Loucy (cell line): ENCODE measurements at regions not wholly inside any gene's neighbourhood (a gene's known extent, or its start where the extent isn't known, plus 50 kb on each side); places are given as distances from the start of the nearest gene placed in this dataset.

Experiments
- H2AFZ ChIP-seq: fragments of 200-600 bp; sonication (generic); 2 replicates; pipeline ENCODE4 v1.6.0; 2016; ENCODE audit warnings: antibody characterized with exemption, mild to moderate bottlenecking, low read length, moderate library complexity
- H3F3A ChIP-seq: fragments of 200-600 bp; 2 replicates; pipeline ENCODE4 v1.6.0; 2016; ENCODE audit warnings: antibody characterized with exemption, low read depth, mild to moderate bottlenecking
- H3K27me3 ChIP-seq: fragments of 200-600 bp; sonication (generic); 2 replicates; pipeline ENCODE4 v1.6.1; 2014; ENCODE audit warnings: low read length, mild to moderate bottlenecking; ENCODE audit not compliant: insufficient read depth, poor library complexity, severe bottlenecking
- H3K36me3 ChIP-seq: fragments of 200-600 bp; sonication (generic); 2 replicates; pipeline ENCODE4 v1.6.1; 2016; ENCODE audit warnings: low read length; ENCODE audit not compliant: insufficient read depth
- H3K4me1 ChIP-seq: fragments of 200-600 bp; sonication (generic); 2 replicates; pipeline ENCODE4 v1.5.1; 2014; ENCODE audit warnings: low read length, mild to moderate bottlenecking; ENCODE audit not compliant: insufficient read depth, poor library complexity, severe bottlenecking
- H3K4me2 ChIP-seq: fragments of 200-600 bp; sonication (generic); 2 replicates; pipeline ENCODE4 v1.6.0; 2014; ENCODE audit warnings: antibody characterized with exemption, low read length, low read depth, mild to moderate bottlenecking; ENCODE audit not compliant: poor library complexity, severe bottlenecking
- H3K4me3 ChIP-seq: fragments of 200-600 bp; sonication (generic); 2 replicates; pipeline ENCODE4 v1.5.1; 2014; ENCODE audit warnings: low read length, mild to moderate bottlenecking, mixed read lengths; ENCODE audit not compliant: poor library complexity, severe bottlenecking
- H3K79me2 ChIP-seq: fragments of 200-600 bp; sonication (generic); 2 replicates; pipeline ENCODE4 v1.6.1; 2014; ENCODE audit warnings: low read length; ENCODE audit not compliant: insufficient read depth
- H3K9ac ChIP-seq: fragments of 200-600 bp; sonication (generic); 2 replicates; pipeline ENCODE4 v1.6.0; 2014; ENCODE audit warnings: mild to moderate bottlenecking, low read depth, low read length, moderate library complexity; ENCODE audit not compliant: poor library complexity, severe bottlenecking
- H3K9me2 ChIP-seq: fragments of 200-600 bp; sonication (generic); replicated peaks from 2 replicates; pipeline ENCODE4 v1.6.1; 2016; ENCODE audit warnings: low read depth, low read length, mixed read lengths
- H3K9me3 ChIP-seq: fragments of 200-600 bp; sonication (generic); 2 replicates; pipeline ENCODE4 v1.6.1; 2014; ENCODE audit warnings: mild to moderate bottlenecking, antibody characterized with exemption, low read length, low read depth; ENCODE audit not compliant: insufficient read depth
- H4K20me1 ChIP-seq: fragments of 200-600 bp; sonication (generic); 2 replicates; pipeline ENCODE4 v1.6.0; 2014; ENCODE audit warnings: antibody characterized with exemption, low read length, mild to moderate bottlenecking; ENCODE audit not compliant: insufficient read depth, poor library complexity, severe bottlenecking
- CTCF ChIP-seq: fragments of 200-600 bp; sonication (generic); conservative IDR thresholded peaks from 2 replicates; pipeline ENCODE4 v1.5.1; 2014; ENCODE audit warnings: mild to moderate bottlenecking, antibody characterized with exemption, low read length
- EZH2phosphoT487 ChIP-seq: fragments of 200-600 bp; IDR thresholded peaks from 2 replicates; pipeline ENCODE4 v1.6.1; 2018; ENCODE audit warnings: antibody characterized with exemption, mild to moderate bottlenecking, moderate library complexity, borderline replicate concordance

- TF ChIP-seq EZH2phosphoT487: no peak
- no peak for TF ChIP-seq CTCF
These were observed 2352.8 kb upstream of the RAG2 start for GRCh38 chr11:38950867-38951266.

DNA sequence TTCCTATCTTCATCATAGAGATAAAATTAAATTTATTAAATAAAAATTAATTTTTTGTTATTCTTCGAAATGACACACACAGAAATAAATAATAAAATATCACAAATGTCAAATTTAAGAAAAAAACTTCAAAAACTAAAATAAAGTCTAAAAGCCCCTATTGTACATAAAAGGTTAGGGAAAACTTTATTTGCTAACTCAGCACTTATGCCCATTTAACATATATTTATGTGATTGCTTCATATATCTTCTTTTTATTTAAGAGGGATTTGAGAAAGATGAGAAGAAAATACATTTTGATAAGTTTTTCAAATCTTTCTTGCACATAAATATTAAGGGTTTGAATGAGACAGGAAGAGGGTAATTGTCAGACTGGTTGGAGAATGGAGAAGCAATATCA, 2350.4 kb upstream of the RAG2 start:
- Histone ChIP-seq H3K4me3 (no peak overlapping the region), H3K36me3 (no peaks in the 10 kb centered on the region), H3K9me2 (no peaks in the 10 kb centered on the region), H4K20me1 (no peaks in the 10 kb centered on the region), H3F3A (no peaks in the 10 kb centered on the region), H3K9ac (no peak overlapping the region), H3K4me2 (no peak overlapping the region), H3K79me2 (no peaks in the 10 kb centered on the region), H3K27me3 (no peaks in the 10 kb centered on the region), H3K9me3 (no peaks in the 10 kb centered on the region), H2AFZ (no peak overlapping the region), H3K4me1 (no peaks in the 10 kb centered on the region)
- TF ChIP-seq CTCF (no peak), EZH2phosphoT487 (no peak)

More at GRCh38 chr11:38950867-38951266, 2352.8 kb upstream of the RAG2 start:
- H3K36me3 ChIP-seq: no peaks in the 10 kb centered on the region
- no peaks in the 10 kb centered on the region for H3K27me3 ChIP-seq
- H3K4me1 ChIP-seq: no peaks in the 10 kb centered on the region
- H3K4me3 ChIP-seq: no peak overlapping the region
- no peaks in the 10 kb centered on the region for H3K79me2 ChIP-seq
- no peak overlapping the region for H2AFZ ChIP-seq
- H3K4me2 ChIP-seq: no peak overlapping the region
- H3K9me2 ChIP-seq: no peaks in the 10 kb centered on the region
- no peaks in the 10 kb centered on the region for H3K9me3 ChIP-seq
- no peaks in the 10 kb centered on the region for H4K20me1 ChIP-seq
- no peaks in the 10 kb centered on the region for H3F3A ChIP-seq
- no peak overlapping the region for H3K9ac ChIP-seq

DNA sequence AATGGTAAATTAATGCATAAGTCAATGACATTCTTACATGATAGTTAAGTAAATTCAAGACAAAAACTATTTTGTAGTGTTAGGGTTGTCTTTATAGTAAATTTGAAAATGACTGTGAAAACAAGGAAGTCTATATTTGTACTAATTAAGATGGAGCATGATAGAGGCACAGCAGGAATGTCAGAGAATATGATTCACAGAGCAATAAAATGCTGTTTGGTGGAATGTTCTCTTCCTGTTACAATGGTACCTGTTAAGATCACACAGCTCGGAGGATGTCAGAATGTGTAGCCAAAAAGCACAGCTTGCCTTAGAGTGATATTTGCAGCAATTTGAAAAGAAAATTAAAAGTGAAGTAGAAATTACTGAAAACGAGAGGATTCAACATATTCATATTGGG, 2339.7 kb upstream of the RAG2 start:
- no peaks in the 10 kb centered on the region for H3K27me3 ChIP-seq

More for the DNA sequence above, 2339.7 kb upstream of the RAG2 start:
- H3K4me2 ChIP-seq: no peak overlapping the region
- no peak overlapping the region for H2AFZ ChIP-seq
- no peaks in the 10 kb centered on the region for H3K9me2 ChIP-seq
- TF ChIP-seq EZH2phosphoT487: no peak
- TF ChIP-seq CTCF: no peak
- H3K4me3 ChIP-seq: no peak overlapping the region
- H3K4me1 ChIP-seq: no peaks in the 10 kb centered on the region
- no peaks in the 10 kb centered on the region for H4K20me1 ChIP-seq
- H3K9ac ChIP-seq: no peak overlapping the region
- no peaks in the 10 kb centered on the region for H3K36me3 ChIP-seq
- H3F3A ChIP-seq: no peaks in the 10 kb centered on the region
- H3K9me3 ChIP-seq: no peaks in the 10 kb centered on the region
- H3K79me2 ChIP-seq: no peaks in the 10 kb centered on the region
